ENCODE measurements at regions not wholly inside any gene's neighbourhood (a gene's known extent, or its start where the extent isn't known, plus 50 kb on each side); places are given as distances from the start of the nearest gene placed in this dataset.

- no peak for FAIRE-seq
Observed at GRCh38 chrX:98646351-98646750, 1762.6 kb downstream of the RPA4 start.

- no peak for FAIRE-seq
Observed at GRCh38 chrX:98654565-98654964, 1755.5 kb downstream of the PCDH19 start.

Measured in endometrium (tissue), 2 donors.